Neural crest cell (in vitro differentiated cells): ENCODE measurements at regions not wholly inside any gene's neighbourhood (a gene's known extent, or its start where the extent isn't known, plus 50 kb on each side); places are given as distances from the start of the nearest gene placed in this dataset.

Source experiments
- DNase-seq: peaks from one replicate; pipeline ENCODE4 v3.0.0; 2021; ENCODE audit warnings: low read depth, mixed read lengths, low spot score
- H3K27ac Mint-ChIP-seq: one replicate; pipeline ENCODE4 v1.8.0; 2021; ENCODE audit warnings: mild to moderate bottlenecking, mixed read lengths; ENCODE audit not compliant: unreplicated experiment
- H3K27me3 Mint-ChIP-seq: 2 replicates; pipeline ENCODE4 v1.8.0; 2021; ENCODE audit warnings: low read depth, mild to moderate bottlenecking, mixed read lengths
- H3K36me3 Mint-ChIP-seq: 2 replicates; pipeline ENCODE4 v1.8.0; 2021; ENCODE audit warnings: low read depth, mild to moderate bottlenecking, mixed read lengths
- H3K4me1 Mint-ChIP-seq: 2 replicates; pipeline ENCODE4 v1.8.0; 2021; ENCODE audit warnings: mixed read lengths
- H3K4me3 Mint-ChIP-seq: one replicate; pipeline ENCODE4 v1.8.0; 2021; ENCODE audit warnings: mild to moderate bottlenecking, mixed read lengths
- H3K9me3 Mint-ChIP-seq: 2 replicates; pipeline ENCODE4 v1.8.0; 2021; ENCODE audit warnings: mixed read lengths
- CTCF ChIP-seq: fragments of 200-600 bp; sonication (generic); conservative IDR thresholded peaks from 2 replicates; pipeline ENCODE4 v1.5.0; 2021; ENCODE audit warnings: antibody characterized with exemption, mild to moderate bottlenecking

- no peak for DNase-seq
- no peak for TF ChIP-seq CTCF
- Mint-ChIP-seq H3K27ac (no peak overlapping the region), H3K27me3 (no peaks in the 10 kb centered on the region), H3K4me3 (no peak overlapping the region), H3K9me3 (no peaks in the 10 kb centered on the region), H3K4me1 (no peaks in the 10 kb centered on the region), H3K36me3 (no peaks in the 10 kb centered on the region)
These were observed 691.4 kb downstream of the CDH8 start for GRCh38 chr16:61344791-61345190.

DNA sequence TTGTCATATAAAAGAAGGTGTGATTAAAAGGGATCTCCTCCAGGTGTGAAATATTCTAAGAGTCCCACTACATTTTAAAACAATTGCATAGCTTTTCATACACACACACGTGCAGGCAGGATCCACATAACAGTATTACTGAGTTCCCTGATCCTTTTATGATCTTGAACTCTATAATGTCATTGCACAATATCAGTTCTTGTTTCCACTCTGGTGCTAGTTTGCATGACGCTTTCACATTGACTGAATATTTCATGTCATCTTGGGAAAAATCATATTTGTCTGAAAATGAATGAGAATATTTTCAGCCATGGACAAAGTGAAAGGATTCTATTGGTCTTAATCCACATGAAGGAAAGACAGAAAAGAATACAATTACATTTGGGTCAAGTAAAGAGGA lies 703.8 kb downstream of the CDH8 start:
- no peaks in the 10 kb centered on the region for H3K36me3 Mint-ChIP-seq
- H3K27ac Mint-ChIP-seq: no peak overlapping the region
- no peaks in the 10 kb centered on the region for H3K27me3 Mint-ChIP-seq
- no peak for DNase-seq
- H3K4me3 Mint-ChIP-seq: no peak overlapping the region
- TF ChIP-seq CTCF: no peak
- no peaks in the 10 kb centered on the region for H3K4me1 Mint-ChIP-seq
- no peaks in the 10 kb centered on the region for H3K9me3 Mint-ChIP-seq

DNA sequence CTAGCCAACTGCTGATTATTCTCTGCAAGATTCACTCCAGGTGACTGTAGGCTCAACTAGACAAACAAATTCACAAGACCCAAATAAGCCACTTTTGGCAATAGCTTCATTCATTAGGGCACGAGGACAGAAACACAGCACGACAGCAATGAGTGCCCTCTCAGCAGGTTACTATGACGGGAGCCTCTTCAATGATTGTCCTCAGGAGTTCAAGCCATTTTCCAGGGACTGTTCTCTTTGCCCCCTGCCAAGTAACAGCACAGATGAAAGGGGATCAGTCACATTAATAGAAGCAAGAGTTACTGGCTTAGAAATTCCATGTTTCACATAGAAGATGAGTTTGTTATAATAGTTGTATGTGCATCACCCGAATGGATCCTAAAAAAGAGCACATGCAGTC lies 712.2 kb downstream of the CDH8 start:
- no peak for DNase-seq
- TF ChIP-seq CTCF: no peak
- Mint-ChIP-seq H3K27me3 (no peaks in the 10 kb centered on the region), H3K4me3 (no peak overlapping the region), H3K4me1 (peaks cover 16% of the 10 kb centered on the region), H3K9me3 (no peaks in the 10 kb centered on the region), H3K27ac (no peak overlapping the region), H3K36me3 (no peaks in the 10 kb centered on the region)

- peaks cover 2% of the 10 kb centered on the region for H3K9me3 Mint-ChIP-seq
- no peaks in the 10 kb centered on the region for H3K36me3 Mint-ChIP-seq
- no peak overlapping the region for H3K27ac Mint-ChIP-seq
- no peaks in the 10 kb centered on the region for H3K27me3 Mint-ChIP-seq
- TF ChIP-seq CTCF: no peak
- no peak overlapping the region for H3K4me3 Mint-ChIP-seq
- DNase-seq: no peak
- H3K4me1 Mint-ChIP-seq: peaks cover 16% of the 10 kb centered on the region
These were observed 712.8 kb downstream of the CDH8 start for GRCh38 chr16:61323456-61323855.

DNA sequence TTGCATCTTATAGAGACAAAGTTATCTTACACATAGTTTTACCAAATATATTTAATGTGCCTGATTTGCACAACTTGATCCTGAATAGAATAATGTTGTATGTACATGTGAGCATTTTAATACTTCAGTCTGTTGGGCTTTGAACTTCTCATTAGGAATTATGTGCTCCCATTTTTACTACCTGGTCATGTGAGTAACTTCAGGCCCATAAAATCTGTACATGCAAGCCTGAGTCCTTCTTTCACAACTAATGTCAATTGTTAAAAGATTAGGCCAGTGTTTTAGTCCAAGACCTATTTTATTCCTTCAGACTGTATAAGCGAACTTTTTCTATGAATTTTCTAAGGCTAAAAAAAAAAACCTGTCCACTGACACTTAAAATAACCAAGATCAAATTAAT lies 715.4 kb downstream of the CDH8 start:
- Mint-ChIP-seq H3K36me3 (no peaks in the 10 kb centered on the region), H3K27ac (no peak overlapping the region), H3K4me1 (peaks cover 16% of the 10 kb centered on the region), H3K27me3 (no peaks in the 10 kb centered on the region), H3K4me3 (no peak overlapping the region), H3K9me3 (peaks cover 3% of the 10 kb centered on the region)
- TF ChIP-seq CTCF: no peak
- DNase-seq: no peak

DNA sequence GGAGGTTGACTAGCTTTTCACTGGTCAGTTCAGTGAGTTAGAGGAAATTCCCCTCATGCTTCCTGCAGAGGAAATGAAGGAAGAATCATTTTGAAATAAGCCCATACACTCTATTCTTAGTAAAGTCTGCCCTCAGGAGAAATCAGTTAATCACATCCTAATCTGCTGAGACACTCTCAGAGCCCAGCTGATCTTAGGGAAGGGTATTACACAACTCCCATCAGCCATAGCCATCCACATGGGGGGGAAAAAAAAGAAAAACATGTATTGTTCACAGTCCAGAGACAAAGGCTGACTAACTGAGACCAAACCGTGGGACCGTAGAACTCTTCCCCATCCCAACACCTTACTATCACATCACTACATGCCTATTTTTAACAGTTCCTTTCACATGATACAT lies 722.3 kb downstream of the CDH8 start:
- no peak for DNase-seq
- Mint-ChIP-seq H3K4me1 (no peaks in the 10 kb centered on the region), H3K9me3 (peaks cover 7% of the 10 kb centered on the region), H3K36me3 (peaks cover 2% of the 10 kb centered on the region), H3K27ac (no peak overlapping the region), H3K27me3 (no peaks in the 10 kb centered on the region), H3K4me3 (no peak overlapping the region)
- no peak for TF ChIP-seq CTCF
